K562 (cell line): ENCODE measurements at regions not wholly inside any gene's neighbourhood (a gene's known extent, or its start where the extent isn't known, plus 50 kb on each side); places are given as distances from the start of the nearest gene placed in this dataset.

Experiments used
- BRF1 ChIP-seq: IDR thresholded peaks from 3 replicates; pipeline ENCODE4 v1.6.1; 2011; ENCODE audit warnings: borderline replicate concordance, mild to moderate bottlenecking; ENCODE audit not compliant: insufficient read length; ENCODE audit errors: extremely low read depth
- CREM ChIP-seq: IDR thresholded peaks from 2 replicates; pipeline ENCODE4 v1.6.1; 2014; ENCODE audit warnings: antibody characterized with exemption, low read depth
- ELF1 ChIP-seq: fragments of 200-800 bp; sonication (Bioruptor generic); IDR thresholded peaks from 2 replicates; pipeline ENCODE4 v1.6.1; 2016; ENCODE audit warnings: missing genetic modification characterization, missing compliant biosample characterization
- KLF10 ChIP-seq: fragments of 250-450 bp; sonication (Bioruptor Pico); IDR thresholded peaks from 2 replicates; pipeline ENCODE4 v1.6.1; 2021; ENCODE audit warnings: matching md5 sums
- NCOA6 ChIP-seq: fragments of 450-650 bp; IDR thresholded peaks from 2 replicates; pipeline ENCODE4 v1.6.1; 2017; ENCODE audit warnings: mild to moderate bottlenecking
- NEUROD1 ChIP-seq: fragments of 150-350 bp; IDR thresholded peaks from 2 replicates; pipeline ENCODE4 v1.6.1; 2014; ENCODE audit warnings: borderline replicate concordance, low read length, low read depth; ENCODE audit not compliant: partially characterized antibody
- TAL1 ChIP-seq: fragments of 450-650 bp; IDR thresholded peaks from 2 replicates; pipeline ENCODE4 v1.6.1; 2016; ENCODE audit warnings: mild to moderate bottlenecking
- YBX1 ChIP-seq: fragments of 450-650 bp; IDR thresholded peaks from 2 replicates; pipeline ENCODE4 v1.7.1; 2016; ENCODE audit warnings: mild to moderate bottlenecking
- ZNF507 ChIP-seq: conservative IDR thresholded peaks from 2 replicates; pipeline ENCODE4 v1.6.1; 2017; ENCODE audit warnings: missing genetic modification characterization, missing compliant biosample characterization
- ZNF668 ChIP-seq: fragments of 250-450 bp; sonication (Bioruptor Pico); IDR thresholded peaks from 2 replicates; pipeline ENCODE4 v1.8.0; 2022; ENCODE audit warnings: mild to moderate bottlenecking, inconsistent platforms
- TF ChIP-seq, protein P1 (sequence below): fragments of 200-600 bp; sonication (generic); IDR thresholded peaks from one replicate; pipeline ENCODE4 v1.6.1; 2012; ENCODE audit warnings: mild to moderate bottlenecking, low read depth, low read length, inconsistent platforms
- TF ChIP-seq, protein P2 (sequence below): fragments of 250-450 bp; sonication (Bioruptor Pico); IDR thresholded peaks from 2 replicates; pipeline ENCODE4 v1.8.0; 2021; ENCODE audit warnings: moderate library complexity, mild to moderate bottlenecking, inconsistent platforms
- TF ChIP-seq, protein P3 (sequence below): sonication (generic); formaldehyde crosslinking; IDR thresholded peaks from 2 replicates; pipeline ENCODE4 v1.8.1; 2023; ENCODE audit warnings: mild to moderate bottlenecking, missing genetic modification reagents

DNA sequence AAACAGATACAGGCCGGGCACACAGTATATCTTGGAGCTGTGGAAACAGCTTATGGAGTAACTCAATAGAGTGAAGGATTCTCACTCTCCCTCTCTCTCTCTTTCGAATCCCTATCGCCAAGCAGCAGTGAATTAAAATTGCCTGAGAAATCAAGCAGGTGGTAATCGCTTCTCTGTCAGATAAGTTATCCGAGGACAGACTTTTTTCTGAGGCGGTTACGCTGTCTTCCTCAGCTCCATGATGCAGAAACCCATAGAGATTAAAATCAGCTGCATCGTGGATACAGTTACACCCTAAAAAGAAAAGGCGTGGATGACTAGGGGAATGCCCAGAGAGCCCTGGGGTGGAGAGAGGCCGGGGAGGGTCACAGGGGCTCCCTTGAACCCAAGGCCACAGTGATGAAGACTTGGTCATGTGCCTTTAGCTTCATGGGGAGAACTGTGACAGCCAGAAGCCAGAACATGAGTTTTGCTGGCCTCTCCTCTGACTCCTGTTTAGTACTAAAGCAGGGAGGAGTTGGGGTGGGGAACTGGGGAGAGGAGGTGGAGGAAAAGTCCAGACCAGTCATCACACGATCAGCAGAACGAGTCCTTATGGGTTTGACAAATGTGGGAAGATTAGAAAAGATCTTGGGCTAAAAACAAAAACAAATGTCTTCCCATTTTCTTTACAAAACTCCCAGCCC lies 138.8 kb upstream of the JARID2 start (continued):
- TF ChIP-seq, protein P1, sequence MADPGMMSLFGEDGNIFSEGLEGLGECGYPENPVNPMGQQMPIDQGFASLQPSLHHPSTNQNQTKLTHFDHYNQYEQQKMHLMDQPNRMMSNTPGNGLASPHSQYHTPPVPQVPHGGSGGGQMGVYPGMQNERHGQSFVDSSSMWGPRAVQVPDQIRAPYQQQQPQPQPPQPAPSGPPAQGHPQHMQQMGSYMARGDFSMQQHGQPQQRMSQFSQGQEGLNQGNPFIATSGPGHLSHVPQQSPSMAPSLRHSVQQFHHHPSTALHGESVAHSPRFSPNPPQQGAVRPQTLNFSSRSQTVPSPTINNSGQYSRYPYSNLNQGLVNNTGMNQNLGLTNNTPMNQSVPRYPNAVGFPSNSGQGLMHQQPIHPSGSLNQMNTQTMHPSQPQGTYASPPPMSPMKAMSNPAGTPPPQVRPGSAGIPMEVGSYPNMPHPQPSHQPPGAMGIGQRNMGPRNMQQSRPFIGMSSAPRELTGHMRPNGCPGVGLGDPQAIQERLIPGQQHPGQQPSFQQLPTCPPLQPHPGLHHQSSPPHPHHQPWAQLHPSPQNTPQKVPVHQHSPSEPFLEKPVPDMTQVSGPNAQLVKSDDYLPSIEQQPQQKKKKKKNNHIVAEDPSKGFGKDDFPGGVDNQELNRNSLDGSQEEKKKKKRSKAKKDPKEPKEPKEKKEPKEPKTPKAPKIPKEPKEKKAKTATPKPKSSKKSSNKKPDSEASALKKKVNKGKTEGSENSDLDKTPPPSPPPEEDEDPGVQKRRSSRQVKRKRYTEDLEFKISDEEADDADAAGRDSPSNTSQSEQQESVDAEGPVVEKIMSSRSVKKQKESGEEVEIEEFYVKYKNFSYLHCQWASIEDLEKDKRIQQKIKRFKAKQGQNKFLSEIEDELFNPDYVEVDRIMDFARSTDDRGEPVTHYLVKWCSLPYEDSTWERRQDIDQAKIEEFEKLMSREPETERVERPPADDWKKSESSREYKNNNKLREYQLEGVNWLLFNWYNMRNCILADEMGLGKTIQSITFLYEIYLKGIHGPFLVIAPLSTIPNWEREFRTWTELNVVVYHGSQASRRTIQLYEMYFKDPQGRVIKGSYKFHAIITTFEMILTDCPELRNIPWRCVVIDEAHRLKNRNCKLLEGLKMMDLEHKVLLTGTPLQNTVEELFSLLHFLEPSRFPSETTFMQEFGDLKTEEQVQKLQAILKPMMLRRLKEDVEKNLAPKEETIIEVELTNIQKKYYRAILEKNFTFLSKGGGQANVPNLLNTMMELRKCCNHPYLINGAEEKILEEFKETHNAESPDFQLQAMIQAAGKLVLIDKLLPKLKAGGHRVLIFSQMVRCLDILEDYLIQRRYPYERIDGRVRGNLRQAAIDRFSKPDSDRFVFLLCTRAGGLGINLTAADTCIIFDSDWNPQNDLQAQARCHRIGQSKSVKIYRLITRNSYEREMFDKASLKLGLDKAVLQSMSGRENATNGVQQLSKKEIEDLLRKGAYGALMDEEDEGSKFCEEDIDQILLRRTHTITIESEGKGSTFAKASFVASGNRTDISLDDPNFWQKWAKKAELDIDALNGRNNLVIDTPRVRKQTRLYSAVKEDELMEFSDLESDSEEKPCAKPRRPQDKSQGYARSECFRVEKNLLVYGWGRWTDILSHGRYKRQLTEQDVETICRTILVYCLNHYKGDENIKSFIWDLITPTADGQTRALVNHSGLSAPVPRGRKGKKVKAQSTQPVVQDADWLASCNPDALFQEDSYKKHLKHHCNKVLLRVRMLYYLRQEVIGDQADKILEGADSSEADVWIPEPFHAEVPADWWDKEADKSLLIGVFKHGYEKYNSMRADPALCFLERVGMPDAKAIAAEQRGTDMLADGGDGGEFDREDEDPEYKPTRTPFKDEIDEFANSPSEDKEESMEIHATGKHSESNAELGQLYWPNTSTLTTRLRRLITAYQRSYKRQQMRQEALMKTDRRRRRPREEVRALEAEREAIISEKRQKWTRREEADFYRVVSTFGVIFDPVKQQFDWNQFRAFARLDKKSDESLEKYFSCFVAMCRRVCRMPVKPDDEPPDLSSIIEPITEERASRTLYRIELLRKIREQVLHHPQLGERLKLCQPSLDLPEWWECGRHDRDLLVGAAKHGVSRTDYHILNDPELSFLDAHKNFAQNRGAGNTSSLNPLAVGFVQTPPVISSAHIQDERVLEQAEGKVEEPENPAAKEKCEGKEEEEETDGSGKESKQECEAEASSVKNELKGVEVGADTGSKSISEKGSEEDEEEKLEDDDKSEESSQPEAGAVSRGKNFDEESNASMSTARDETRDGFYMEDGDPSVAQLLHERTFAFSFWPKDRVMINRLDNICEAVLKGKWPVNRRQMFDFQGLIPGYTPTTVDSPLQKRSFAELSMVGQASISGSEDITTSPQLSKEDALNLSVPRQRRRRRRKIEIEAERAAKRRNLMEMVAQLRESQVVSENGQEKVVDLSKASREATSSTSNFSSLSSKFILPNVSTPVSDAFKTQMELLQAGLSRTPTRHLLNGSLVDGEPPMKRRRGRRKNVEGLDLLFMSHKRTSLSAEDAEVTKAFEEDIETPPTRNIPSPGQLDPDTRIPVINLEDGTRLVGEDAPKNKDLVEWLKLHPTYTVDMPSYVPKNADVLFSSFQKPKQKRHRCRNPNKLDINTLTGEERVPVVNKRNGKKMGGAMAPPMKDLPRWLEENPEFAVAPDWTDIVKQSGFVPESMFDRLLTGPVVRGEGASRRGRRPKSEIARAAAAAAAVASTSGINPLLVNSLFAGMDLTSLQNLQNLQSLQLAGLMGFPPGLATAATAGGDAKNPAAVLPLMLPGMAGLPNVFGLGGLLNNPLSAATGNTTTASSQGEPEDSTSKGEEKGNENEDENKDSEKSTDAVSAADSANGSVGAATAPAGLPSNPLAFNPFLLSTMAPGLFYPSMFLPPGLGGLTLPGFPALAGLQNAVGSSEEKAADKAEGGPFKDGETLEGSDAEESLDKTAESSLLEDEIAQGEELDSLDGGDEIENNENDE: no peak
- TF ChIP-seq CREM (no peak), ZNF668 (CRISPR knock-in tag) (no peak), NCOA6 (no peak), ELF1 (tag) (no peak; the same call in 1 of the 2 replicates), BRF1 (no peak), NEUROD1 (no peak), YBX1 (no peak), TAL1 (peak; percentile 87), ZNF507 (tag) (no peak), KLF10 (CRISPR knock-in tag) (no peak)
- TF ChIP-seq, protein P2, sequence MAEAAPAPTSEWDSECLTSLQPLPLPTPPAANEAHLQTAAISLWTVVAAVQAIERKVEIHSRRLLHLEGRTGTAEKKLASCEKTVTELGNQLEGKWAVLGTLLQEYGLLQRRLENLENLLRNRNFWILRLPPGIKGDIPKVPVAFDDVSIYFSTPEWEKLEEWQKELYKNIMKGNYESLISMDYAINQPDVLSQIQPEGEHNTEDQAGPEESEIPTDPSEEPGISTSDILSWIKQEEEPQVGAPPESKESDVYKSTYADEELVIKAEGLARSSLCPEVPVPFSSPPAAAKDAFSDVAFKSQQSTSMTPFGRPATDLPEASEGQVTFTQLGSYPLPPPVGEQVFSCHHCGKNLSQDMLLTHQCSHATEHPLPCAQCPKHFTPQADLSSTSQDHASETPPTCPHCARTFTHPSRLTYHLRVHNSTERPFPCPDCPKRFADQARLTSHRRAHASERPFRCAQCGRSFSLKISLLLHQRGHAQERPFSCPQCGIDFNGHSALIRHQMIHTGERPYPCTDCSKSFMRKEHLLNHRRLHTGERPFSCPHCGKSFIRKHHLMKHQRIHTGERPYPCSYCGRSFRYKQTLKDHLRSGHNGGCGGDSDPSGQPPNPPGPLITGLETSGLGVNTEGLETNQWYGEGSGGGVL: no peak
- TF ChIP-seq, protein P3, sequence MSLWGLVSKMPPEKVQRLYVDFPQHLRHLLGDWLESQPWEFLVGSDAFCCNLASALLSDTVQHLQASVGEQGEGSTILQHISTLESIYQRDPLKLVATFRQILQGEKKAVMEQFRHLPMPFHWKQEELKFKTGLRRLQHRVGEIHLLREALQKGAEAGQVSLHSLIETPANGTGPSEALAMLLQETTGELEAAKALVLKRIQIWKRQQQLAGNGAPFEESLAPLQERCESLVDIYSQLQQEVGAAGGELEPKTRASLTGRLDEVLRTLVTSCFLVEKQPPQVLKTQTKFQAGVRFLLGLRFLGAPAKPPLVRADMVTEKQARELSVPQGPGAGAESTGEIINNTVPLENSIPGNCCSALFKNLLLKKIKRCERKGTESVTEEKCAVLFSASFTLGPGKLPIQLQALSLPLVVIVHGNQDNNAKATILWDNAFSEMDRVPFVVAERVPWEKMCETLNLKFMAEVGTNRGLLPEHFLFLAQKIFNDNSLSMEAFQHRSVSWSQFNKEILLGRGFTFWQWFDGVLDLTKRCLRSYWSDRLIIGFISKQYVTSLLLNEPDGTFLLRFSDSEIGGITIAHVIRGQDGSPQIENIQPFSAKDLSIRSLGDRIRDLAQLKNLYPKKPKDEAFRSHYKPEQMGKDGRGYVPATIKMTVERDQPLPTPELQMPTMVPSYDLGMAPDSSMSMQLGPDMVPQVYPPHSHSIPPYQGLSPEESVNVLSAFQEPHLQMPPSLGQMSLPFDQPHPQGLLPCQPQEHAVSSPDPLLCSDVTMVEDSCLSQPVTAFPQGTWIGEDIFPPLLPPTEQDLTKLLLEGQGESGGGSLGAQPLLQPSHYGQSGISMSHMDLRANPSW (CRISPR knock-in tag): no peak
